ENCODE measurements at regions not wholly inside any gene's neighbourhood (a gene's known extent, or its start where the extent isn't known, plus 50 kb on each side); places are given as distances from the start of the nearest gene placed in this dataset.

DNA sequence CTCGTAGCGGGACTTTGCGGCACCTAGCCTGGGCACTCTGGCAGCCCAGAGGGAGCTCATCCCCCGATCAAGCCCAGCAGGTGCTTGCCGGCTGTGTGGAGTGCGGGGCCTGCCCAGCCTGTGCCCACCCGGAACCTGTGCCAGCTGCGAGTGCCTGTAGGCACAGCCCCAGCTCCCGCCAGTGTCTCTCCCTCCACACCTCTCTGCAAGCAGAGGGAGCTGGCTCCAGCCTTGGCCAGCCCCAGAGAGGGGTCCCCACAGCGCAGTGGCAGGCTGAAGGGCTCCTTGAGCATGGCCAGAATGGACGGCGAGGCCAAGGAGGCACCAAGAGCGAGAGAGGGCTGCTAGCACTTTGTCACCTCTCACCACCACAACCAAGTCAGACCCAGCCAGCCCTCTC, 55.5 kb upstream of the C1QTNF9B start:
- no peaks in the 10 kb centered on the region; a peak in 1 of 7 replicates for H3K36me3 Mint-ChIP-seq (ENCODE audit: insufficient read depth in 1 of 3, low read depth in 3 of 3)

More for the DNA sequence above, 55.5 kb upstream of the C1QTNF9B start:
- Histone ChIP-seq H2BK12ac (ENCODE audit: insufficient read length, low read depth, low read length) (no peak overlapping the region), H3K27me3 (ENCODE audit: insufficient read depth, low read length) (no peaks in the 10 kb centered on the region), H2BK20ac (ENCODE audit: low read depth, low read length, poor library complexity, severe bottlenecking) (no peak overlapping the region), H4K20me1 (ENCODE audit: control insufficient read depth, insufficient read depth, insufficient read length) (no peaks in the 10 kb centered on the region), H3K4me2 (ENCODE audit: insufficient read depth, insufficient read length, low read length) (no peak overlapping the region), H2BK5ac (ENCODE audit: insufficient read length, low read length) (no peak overlapping the region), H4K91ac (ENCODE audit: insufficient read length, low read depth, low read length) (no peak overlapping the region), H3K23me2 (ENCODE audit: insufficient read length, low read depth, low read length, poor library complexity, severe bottlenecking) (peaks cover 2% of the 10 kb centered on the region), H4K5ac (ENCODE audit: insufficient read length, low read depth, low read length) (no peak overlapping the region), H3K27ac (ENCODE audit: insufficient read length, low read depth, low read length) (no peak overlapping the region), H3K4ac (ENCODE audit: low read depth, low read length) (no peak overlapping the region), H2AFZ (ENCODE audit: low read length) (no peak overlapping the region), H3K79me1 (ENCODE audit: insufficient read depth, low read depth, low read length, poor library complexity, severe bottlenecking) (no peaks in the 10 kb centered on the region), H4K8ac (replicated peaks; ENCODE audit: insufficient read length, low read depth, low read length) (no peak overlapping the region), H2AK5ac (ENCODE audit: insufficient read length, low read length) (no peak overlapping the region), H3K14ac (ENCODE audit: insufficient read depth, low read length) (no peak overlapping the region), H2BK15ac (ENCODE audit: low read depth, low read length) (no peak overlapping the region), H3K23ac (ENCODE audit: insufficient read length, low read depth, low read length) (no peak overlapping the region), H3K9ac (ENCODE audit: extremely low read depth, insufficient read length, low read length) (no peak overlapping the region), H3T11ph (ENCODE audit: low read length) (no peak overlapping the region), H3K9me3 (ENCODE audit: control insufficient read depth, low read depth, low read length) (no peaks in the 10 kb centered on the region), H3K79me2 (ENCODE audit: insufficient read depth, low read length) (no peaks in the 10 kb centered on the region), H2BK120ac (ENCODE audit: low read depth, low read length, poor library complexity, severe bottlenecking) (no peak overlapping the region), H3K18ac (ENCODE audit: insufficient read length, low read depth, low read length) (no peak overlapping the region), H3K56ac (ENCODE audit: insufficient read length, low read depth, low read length) (no peak overlapping the region), H3K4me1 (ENCODE audit: insufficient read depth, low read length) (no peaks in the 10 kb centered on the region; the same call in 1 of the 2 replicates)
- DNase-seq, result no peak
- no CpG with 5 or more reads among the region's 13 CpGs for WGBS (ENCODE audit: extremely low coverage, insufficient read length, low lambda C conversion rate)
- TF ChIP-seq, protein P1, sequence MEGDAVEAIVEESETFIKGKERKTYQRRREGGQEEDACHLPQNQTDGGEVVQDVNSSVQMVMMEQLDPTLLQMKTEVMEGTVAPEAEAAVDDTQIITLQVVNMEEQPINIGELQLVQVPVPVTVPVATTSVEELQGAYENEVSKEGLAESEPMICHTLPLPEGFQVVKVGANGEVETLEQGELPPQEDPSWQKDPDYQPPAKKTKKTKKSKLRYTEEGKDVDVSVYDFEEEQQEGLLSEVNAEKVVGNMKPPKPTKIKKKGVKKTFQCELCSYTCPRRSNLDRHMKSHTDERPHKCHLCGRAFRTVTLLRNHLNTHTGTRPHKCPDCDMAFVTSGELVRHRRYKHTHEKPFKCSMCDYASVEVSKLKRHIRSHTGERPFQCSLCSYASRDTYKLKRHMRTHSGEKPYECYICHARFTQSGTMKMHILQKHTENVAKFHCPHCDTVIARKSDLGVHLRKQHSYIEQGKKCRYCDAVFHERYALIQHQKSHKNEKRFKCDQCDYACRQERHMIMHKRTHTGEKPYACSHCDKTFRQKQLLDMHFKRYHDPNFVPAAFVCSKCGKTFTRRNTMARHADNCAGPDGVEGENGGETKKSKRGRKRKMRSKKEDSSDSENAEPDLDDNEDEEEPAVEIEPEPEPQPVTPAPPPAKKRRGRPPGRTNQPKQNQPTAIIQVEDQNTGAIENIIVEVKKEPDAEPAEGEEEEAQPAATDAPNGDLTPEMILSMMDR (conservative IDR thresholded peaks at IDR 0.05), result no peak
- peaks cover 3 to 15% of the 10 kb centered on the region in 2 experiments; a peak in 3 of 4 replicates for H3K4me1 Mint-ChIP-seq
- no peak overlapping the region for H3K4me3 Mint-ChIP-seq
- H3K27me3 Mint-ChIP-seq (ENCODE audit: low read depth), result no peaks in the 10 kb centered on the region
- H3K9me3 Mint-ChIP-seq, result no peaks in the 10 kb centered on the region
- no peak overlapping the region for H3K27ac Mint-ChIP-seq
